Liver (tissue), 7 donors: ENCODE measurements at regions not wholly inside any gene's neighbourhood (a gene's known extent, or its start where the extent isn't known, plus 50 kb on each side); places are given as distances from the start of the nearest gene placed in this dataset.
A peak's percentile ranks its signal among the peaks of the same experiment; 100 is the strongest.

Experiments
- DNase-seq: peaks from one replicate; pipeline ENCODE4 v3.0.0-alpha.2; 2017; ENCODE audit warnings: low spot score
- H3K27ac ChIP-seq, 2 donors: one replicate each; pipeline ENCODE4 v1.7.0; 2013; ENCODE audit warnings: inconsistent platforms in 2 of 2, low read length in 2 of 2, control low read depth in 1 of 2, low read depth in 1 of 2, mild to moderate bottlenecking in 1 of 2
- H3K27me3 ChIP-seq, 4 donors: one replicate each; pipeline versions ENCODE4 v1.6.1 to v1.7.0; 2013; ENCODE audit warnings: low read length in 3 of 4, inconsistent platforms in 1 of 4, mild to moderate bottlenecking in 1 of 4, moderate library complexity in 1 of 4; ENCODE audit not compliant: control insufficient read depth in 4 of 4, insufficient read depth in 4 of 4
- H3K36me3 ChIP-seq, 4 donors: one replicate each; pipeline versions ENCODE4 v1.6.1 to v1.7.0; 2013; ENCODE audit warnings: low read length in 3 of 4, mild to moderate bottlenecking in 3 of 4, low read depth in 1 of 4, moderate library complexity in 1 of 4; ENCODE audit not compliant: control insufficient read depth in 4 of 4, insufficient read depth in 3 of 4
- H3K4me1 ChIP-seq, 4 donors: one replicate each; pipeline versions ENCODE4 v1.6.1 to v1.7.0; 2013; ENCODE audit warnings: low read length in 3 of 4, mild to moderate bottlenecking in 3 of 4, moderate library complexity in 1 of 4; ENCODE audit not compliant: control insufficient read depth in 4 of 4, insufficient read depth in 4 of 4
- H3K4me3 ChIP-seq, 3 donors: one replicate each; pipeline versions ENCODE4 v1.6.1 to v1.7.0; 2013; ENCODE audit warnings: low read length in 3 of 3, control low read depth in 1 of 3, low read depth in 1 of 3, mild to moderate bottlenecking in 1 of 3
- H3K9ac ChIP-seq, 2 donors: one replicate each; pipeline ENCODE4 v1.7.0; 2013; ENCODE audit warnings: low read length in 2 of 2, mild to moderate bottlenecking in 2 of 2, moderate library complexity in 2 of 2, control low read depth in 1 of 2, low read depth in 1 of 2
- H3K9me3 ChIP-seq, 4 donors: one replicate each; pipeline versions ENCODE4 v1.6.1 to v1.7.0; 2013; ENCODE audit warnings: low read length in 3 of 4; ENCODE audit not compliant: control insufficient read depth in 4 of 4
- EGR1 ChIP-seq, 2 donors: IDR thresholded peaks; 2 replicates each; pipeline ENCODE4 v1.6.1; 2016 to 2018; ENCODE audit warnings: antibody characterized with exemption in 2 of 2, low read depth in 2 of 2
- FOXA1 ChIP-seq: IDR thresholded peaks from 2 replicates; pipeline ENCODE4 v1.6.1; 2016; ENCODE audit warnings: antibody characterized with exemption
- FOXA2 ChIP-seq: IDR thresholded peaks from 2 replicates; pipeline ENCODE4 v1.6.1; 2016; ENCODE audit warnings: antibody characterized with exemption
- GABPA ChIP-seq, 2 donors: IDR thresholded peaks in 1 of 2; conservative IDR thresholded peaks in 1 of 2; 2 replicates each; pipeline ENCODE4 v1.6.1; 2016; ENCODE audit warnings: antibody characterized with exemption in 2 of 2, mild to moderate bottlenecking in 1 of 2, moderate library complexity in 1 of 2
- HNF4A ChIP-seq, 2 donors: conservative IDR thresholded peaks; 2 replicates each; pipeline ENCODE4 v1.6.1; 2016; ENCODE audit warnings: antibody characterized with exemption in 2 of 2, mild to moderate bottlenecking in 2 of 2
- HNF4G ChIP-seq: IDR thresholded peaks from 2 replicates; pipeline ENCODE4 v1.6.1; 2016; ENCODE audit warnings: antibody characterized with exemption
- JUND ChIP-seq, 2 donors: IDR thresholded peaks; 2 replicates each; pipeline ENCODE4 v1.6.1; 2016; ENCODE audit warnings: antibody characterized with exemption in 2 of 2
- NR2F2 ChIP-seq: IDR thresholded peaks from 2 replicates; pipeline ENCODE4 v1.6.1; 2016; ENCODE audit warnings: antibody characterized with exemption
- RAD21 ChIP-seq, 2 donors: IDR thresholded peaks; 2 replicates each; pipeline ENCODE4 v1.6.1; 2016; ENCODE audit warnings: antibody characterized with exemption in 2 of 2, mild to moderate bottlenecking in 2 of 2
- RXRA ChIP-seq, 2 donors: IDR thresholded peaks; 2 replicates each; pipeline ENCODE4 v1.6.1; 2017 to 2018; ENCODE audit warnings: antibody characterized with exemption in 2 of 2, mild to moderate bottlenecking in 1 of 2
- SP1 ChIP-seq: IDR thresholded peaks from 2 replicates; pipeline ENCODE4 v1.6.1; 2018; ENCODE audit warnings: antibody characterized with exemption, mild to moderate bottlenecking
- TAF1 ChIP-seq: conservative IDR thresholded peaks from 2 replicates; pipeline ENCODE4 v1.6.1; 2016; ENCODE audit warnings: antibody characterized with exemption, mild to moderate bottlenecking
- YY1 ChIP-seq: IDR thresholded peaks from 2 replicates; pipeline ENCODE4 v1.6.1; 2016; ENCODE audit warnings: antibody characterized with exemption, mild to moderate bottlenecking
- ZBTB33 ChIP-seq: IDR thresholded peaks from 2 replicates; pipeline ENCODE4 v1.6.1; 2016; ENCODE audit warnings: antibody characterized with exemption
- WGBS: extraction: QIAGEN DNeasy Blood & Tissue Kit; methylation state at CpG from one replicate; pipeline ENCODE4 v1.1.7; 2013; 5-methylcytosine and 5-hydroxymethylcytosine counted together
- TF ChIP-seq, protein P1 (sequence below): IDR thresholded peaks from 2 replicates; pipeline ENCODE4 v1.6.1; 2016; ENCODE audit warnings: antibody characterized with exemption, mild to moderate bottlenecking
- TF ChIP-seq, protein P2 (sequence below): IDR thresholded peaks from 2 replicates; pipeline ENCODE4 v1.6.1; 2016; ENCODE audit warnings: antibody characterized with exemption
- donor health status: healthy.
- donor health status: healthy.
- donor health status: healthy.
- donor health status: healthy.

- TF ChIP-seq, protein P1, sequence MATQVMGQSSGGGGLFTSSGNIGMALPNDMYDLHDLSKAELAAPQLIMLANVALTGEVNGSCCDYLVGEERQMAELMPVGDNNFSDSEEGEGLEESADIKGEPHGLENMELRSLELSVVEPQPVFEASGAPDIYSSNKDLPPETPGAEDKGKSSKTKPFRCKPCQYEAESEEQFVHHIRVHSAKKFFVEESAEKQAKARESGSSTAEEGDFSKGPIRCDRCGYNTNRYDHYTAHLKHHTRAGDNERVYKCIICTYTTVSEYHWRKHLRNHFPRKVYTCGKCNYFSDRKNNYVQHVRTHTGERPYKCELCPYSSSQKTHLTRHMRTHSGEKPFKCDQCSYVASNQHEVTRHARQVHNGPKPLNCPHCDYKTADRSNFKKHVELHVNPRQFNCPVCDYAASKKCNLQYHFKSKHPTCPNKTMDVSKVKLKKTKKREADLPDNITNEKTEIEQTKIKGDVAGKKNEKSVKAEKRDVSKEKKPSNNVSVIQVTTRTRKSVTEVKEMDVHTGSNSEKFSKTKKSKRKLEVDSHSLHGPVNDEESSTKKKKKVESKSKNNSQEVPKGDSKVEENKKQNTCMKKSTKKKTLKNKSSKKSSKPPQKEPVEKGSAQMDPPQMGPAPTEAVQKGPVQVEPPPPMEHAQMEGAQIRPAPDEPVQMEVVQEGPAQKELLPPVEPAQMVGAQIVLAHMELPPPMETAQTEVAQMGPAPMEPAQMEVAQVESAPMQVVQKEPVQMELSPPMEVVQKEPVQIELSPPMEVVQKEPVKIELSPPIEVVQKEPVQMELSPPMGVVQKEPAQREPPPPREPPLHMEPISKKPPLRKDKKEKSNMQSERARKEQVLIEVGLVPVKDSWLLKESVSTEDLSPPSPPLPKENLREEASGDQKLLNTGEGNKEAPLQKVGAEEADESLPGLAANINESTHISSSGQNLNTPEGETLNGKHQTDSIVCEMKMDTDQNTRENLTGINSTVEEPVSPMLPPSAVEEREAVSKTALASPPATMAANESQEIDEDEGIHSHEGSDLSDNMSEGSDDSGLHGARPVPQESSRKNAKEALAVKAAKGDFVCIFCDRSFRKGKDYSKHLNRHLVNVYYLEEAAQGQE = no peak
- TF ChIP-seq HNF4G (no peak), FOXA1 (no peak)
- TF ChIP-seq, protein P2, sequence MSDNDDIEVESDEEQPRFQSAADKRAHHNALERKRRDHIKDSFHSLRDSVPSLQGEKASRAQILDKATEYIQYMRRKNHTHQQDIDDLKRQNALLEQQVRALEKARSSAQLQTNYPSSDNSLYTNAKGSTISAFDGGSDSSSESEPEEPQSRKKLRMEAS = no peak
Measured at GRCh38 chr5:23588841-23589326, 81.5 kb downstream of the PRDM9 start (continued).

- Histone ChIP-seq H3K36me3 (no peaks in the 10 kb centered on the region), H3K9ac (no peak overlapping the region), H3K9me3 (no peaks in the 10 kb centered on the region), H3K27me3 (no peaks in the 10 kb centered on the region), H3K4me3 (no peak overlapping the region), H3K4me1 (peaks cover 0 to 4% (median under 1%) of the 10 kb centered on the region in 4 donors), H3K27ac (no peak overlapping the region)
- TF ChIP-seq HNF4G (no peak), HNF4A (conservative IDR thresholded peaks at IDR 0.05) (peak; percentile 66 to 82)
- 67% methylated on average over 4 of the region's 4 CpGs for WGBS
- DNase-seq = no peak
Measured at GRCh38 chr5:23591250-23591649, 83.8 kb downstream of the PRDM9 start.

GRCh38 chr5:23606927-23607326, 99.5 kb downstream of the PRDM9 start:
- H3K4me3 ChIP-seq = no peak overlapping the region
- DNase-seq = no peak
- no peaks in the 10 kb centered on the region for H3K27me3 ChIP-seq
- 75% methylated on average over 2 of the region's 2 CpGs for WGBS
- no peaks in the 10 kb centered on the region for H3K36me3 ChIP-seq
- H3K27ac ChIP-seq = no peak overlapping the region
- no peaks in the 10 kb centered on the region for H3K4me1 ChIP-seq
- H3K9ac ChIP-seq = no peak overlapping the region
- TF ChIP-seq, protein P2 = no peak
- TF ChIP-seq GABPA (IDR thresholded peaks at IDR 0.05 in 1 of 2, conservative IDR thresholded peaks at IDR 0.05 in 1 of 2) (no peak), JUND (IDR thresholded peaks at IDR 0.05) (no peak), RXRA (IDR thresholded peaks at IDR 0.05) (no peak), EGR1 (IDR thresholded peaks at IDR 0.05; ENCODE audit: low read depth in 2 of 2) (no peak), NR2F2 (no peak), RAD21 (IDR thresholded peaks at IDR 0.05) (no peak), FOXA2 (no peak), SP1 (no peak), HNF4G (no peak), HNF4A (conservative IDR thresholded peaks at IDR 0.05) (no peak), TAF1 (no peak), YY1 (no peak), ZBTB33 (no peak)
- TF ChIP-seq, protein P1 = no peak
- H3K9me3 ChIP-seq = no peaks in the 10 kb centered on the region
